Left ventricle myocardium inferior (tissue), 1 donor: ENCODE measurements at regions not wholly inside any gene's neighbourhood (a gene's known extent, or its start where the extent isn't known, plus 50 kb on each side); places are given as distances from the start of the nearest gene placed in this dataset.

Source experiments
- DNase-seq: peaks from one replicate; pipeline ENCODE4 v3.0.0-alpha.2; 2020
- H3K27ac ChIP-seq: fragments of 200-600 bp; replicated peaks from 2 replicates; pipeline ENCODE4 v1.8.0; 2021
- H3K27me3 ChIP-seq: fragments of 200-600 bp; 2 replicates; pipeline ENCODE4 v1.8.0; 2021; ENCODE audit warnings: low read depth
- H3K36me3 ChIP-seq: fragments of 200-600 bp; 2 replicates; pipeline ENCODE4 v1.8.0; 2021
- H3K4me1 ChIP-seq: fragments of 200-600 bp; 2 replicates; pipeline ENCODE4 v1.8.0; 2021
- H3K4me3 ChIP-seq: fragments of 200-600 bp; 2 replicates; pipeline ENCODE4 v1.8.0; 2021; ENCODE audit warnings: mild to moderate bottlenecking, moderate library complexity
- H3K9me3 ChIP-seq: fragments of 200-600 bp; replicated peaks from 2 replicates; pipeline ENCODE4 v1.8.0; 2021
- CTCF ChIP-seq: fragments of 200-600 bp; IDR thresholded peaks from 2 replicates; pipeline ENCODE4 v1.8.0; 2021; ENCODE audit warnings: antibody characterized with exemption, mild to moderate bottlenecking, borderline replicate concordance
- intact Hi-C: fragments of 100-400 bp; cut with micrococcal nuclease; formaldehyde crosslinking; loops from one replicate; pipeline ENCODE4 v1.11.0; 2022
- donor health status: DM: no; HTN: yes; CAD: no; lungs with severe emphysema.

DNA sequence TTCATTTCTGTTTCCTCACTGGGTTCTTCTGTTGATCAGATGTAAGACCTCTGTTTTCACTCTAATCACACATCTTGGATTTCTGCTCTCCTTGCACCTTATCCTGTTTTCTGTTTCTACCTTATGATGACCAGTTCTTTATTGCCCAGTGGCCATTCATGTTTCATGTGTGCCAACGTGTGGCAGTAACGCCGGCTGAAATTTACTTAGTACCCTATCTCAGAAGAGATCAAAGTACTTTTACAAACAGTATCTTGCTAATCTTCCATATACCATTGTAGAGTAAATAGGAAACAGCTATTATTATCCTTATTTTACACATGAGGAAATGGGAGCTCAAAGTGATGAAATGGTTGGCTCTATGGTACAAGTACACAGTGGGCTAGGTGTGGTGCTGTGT, 74.0 kb downstream of the GATA3 start:
- intact Hi-C loops, result no loop called here
- Histone ChIP-seq H3K4me1 (no peaks in the 10 kb centered on the region), H3K36me3 (no peaks in the 10 kb centered on the region), H3K27me3 (peaks cover 24% of the 10 kb centered on the region), H3K27ac (no peak overlapping the region), H3K4me3 (no peak overlapping the region), H3K9me3 (no peaks in the 10 kb centered on the region)
- no peak for DNase-seq
- TF ChIP-seq CTCF, result no peak

- no peak for DNase-seq
- no peak overlapping the region for H3K27ac ChIP-seq
- no peak overlapping the region for H3K4me3 ChIP-seq
- intact Hi-C loops, result no loop called here
- H3K4me1 ChIP-seq, result no peaks in the 10 kb centered on the region
- no peaks in the 10 kb centered on the region for H3K36me3 ChIP-seq
- no peak for TF ChIP-seq CTCF
- peaks cover 19% of the 10 kb centered on the region for H3K27me3 ChIP-seq
- H3K9me3 ChIP-seq, result no peaks in the 10 kb centered on the region
Measured at GRCh38 chr10:8129438-8129837, 75.0 kb downstream of the GATA3 start.

DNA sequence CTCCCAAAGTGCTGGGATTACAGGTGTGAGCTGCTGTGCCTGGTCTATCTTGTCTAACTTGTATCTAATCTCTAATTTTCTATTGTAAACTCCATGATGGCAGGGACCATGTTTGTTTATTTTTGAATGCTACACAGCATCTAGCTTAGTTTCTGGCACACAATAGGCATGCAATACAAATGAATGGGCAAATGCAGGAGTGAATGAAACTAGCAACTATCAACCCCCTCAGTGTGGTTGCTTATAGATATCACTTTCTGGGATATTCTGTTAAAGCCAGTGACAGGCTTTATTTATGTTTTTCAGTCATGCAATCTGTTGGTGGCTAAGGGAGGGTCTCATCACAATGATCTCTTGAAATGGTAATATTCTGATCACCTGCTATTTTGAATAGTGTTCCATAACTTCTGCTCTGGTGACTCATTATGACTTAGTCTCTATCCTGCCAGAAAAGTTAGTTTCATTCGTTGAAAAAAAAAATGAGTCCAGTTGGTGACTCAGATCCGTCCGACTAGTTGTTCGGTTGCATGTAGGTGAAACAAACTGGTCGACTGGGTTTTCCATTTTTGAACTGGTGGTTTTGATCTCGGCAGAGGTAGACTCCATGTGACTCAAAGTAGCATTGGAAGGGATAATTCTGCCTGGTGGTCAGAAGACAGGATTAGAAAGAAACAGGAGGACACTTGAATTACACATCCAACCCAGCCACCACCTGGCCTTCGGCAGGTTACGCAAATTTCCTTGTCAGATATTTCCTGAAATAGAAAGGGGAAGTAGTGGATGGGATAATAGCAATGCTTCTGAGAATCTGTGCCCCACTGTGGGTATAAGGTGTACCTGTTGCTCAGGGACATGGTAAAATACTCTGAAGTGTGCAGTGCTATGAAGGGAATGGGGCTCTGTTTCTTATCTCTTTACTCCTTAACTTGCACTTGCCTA, 76.8 kb downstream of the GATA3 start:
- no peak for DNase-seq
- Histone ChIP-seq H3K27ac (no peak overlapping the region), H3K9me3 (no peaks in the 10 kb centered on the region), H3K4me1 (no peaks in the 10 kb centered on the region), H3K27me3 (peaks cover 19% of the 10 kb centered on the region), H3K36me3 (no peaks in the 10 kb centered on the region), H3K4me3 (no peak overlapping the region)
- TF ChIP-seq CTCF, result no peak
- intact Hi-C loops, result no loop called here

- intact Hi-C loops, result no loop called here
- H3K36me3 ChIP-seq, result no peaks in the 10 kb centered on the region
- DNase-seq, result no peak
- H3K27me3 ChIP-seq, result peaks cover 19% of the 10 kb centered on the region
- no peak overlapping the region for H3K4me3 ChIP-seq
- H3K27ac ChIP-seq, result no peak overlapping the region
- no peaks in the 10 kb centered on the region for H3K4me1 ChIP-seq
- TF ChIP-seq CTCF, result no peak
- H3K9me3 ChIP-seq, result no peaks in the 10 kb centered on the region
Measured at GRCh38 chr10:8133146-8133545, 78.7 kb downstream of the GATA3 start.

DNA sequence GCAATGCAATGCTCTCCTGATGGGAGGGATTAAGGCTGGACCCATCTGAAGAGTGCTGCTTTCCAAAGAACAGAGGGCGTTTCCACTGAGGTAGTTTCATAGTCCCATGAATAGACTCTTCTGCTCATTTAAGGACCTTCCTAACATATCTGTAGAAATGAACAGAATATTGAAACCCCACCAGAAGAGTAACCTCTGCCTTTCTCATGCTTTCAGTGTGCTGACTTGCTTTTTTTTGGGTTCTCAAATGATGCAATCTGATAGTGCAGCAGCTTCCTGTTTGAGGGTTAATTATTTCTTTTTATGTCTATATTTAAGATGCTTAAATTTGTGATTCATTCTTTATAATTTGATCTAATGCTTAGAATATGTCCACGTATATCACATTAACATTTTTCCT, 82.2 kb downstream of the GATA3 start:
- Histone ChIP-seq H3K9me3 (no peaks in the 10 kb centered on the region), H3K4me1 (no peaks in the 10 kb centered on the region), H3K36me3 (no peaks in the 10 kb centered on the region), H3K27me3 (peaks cover 17% of the 10 kb centered on the region), H3K4me3 (no peak overlapping the region), H3K27ac (no peak overlapping the region)
- DNase-seq, result no peak
- no peak for TF ChIP-seq CTCF
- intact Hi-C loops, result no loop called here
